Retinal pigment epithelial cell (primary cell): ENCODE measurements at regions not wholly inside any gene's neighbourhood (a gene's known extent, or its start where the extent isn't known, plus 50 kb on each side); places are given as distances from the start of the nearest gene placed in this dataset.
"Not testable (repeated sequence)": the region's sequence is repeated elsewhere in the genome, so short reads cannot be mapped to it uniquely, and the experiment has no call there.

Experiments
- DNase-seq: peaks from one replicate; pipeline ENCODE4 v3.0.0-alpha.2; 2010; ENCODE audit warnings: low read depth
- H3K4me3 ChIP-seq: 2 replicates; pipeline ENCODE4 v1.5.1; 2011; ENCODE audit warnings: mild to moderate bottlenecking, low read length, control low read depth, moderate library complexity
- TF ChIP-seq, protein P1 (sequence below): conservative IDR thresholded peaks from 2 replicates; pipeline ENCODE4 v1.5.1; 2011; ENCODE audit warnings: low read depth, low read length, control low read depth, inconsistent platforms

DNA sequence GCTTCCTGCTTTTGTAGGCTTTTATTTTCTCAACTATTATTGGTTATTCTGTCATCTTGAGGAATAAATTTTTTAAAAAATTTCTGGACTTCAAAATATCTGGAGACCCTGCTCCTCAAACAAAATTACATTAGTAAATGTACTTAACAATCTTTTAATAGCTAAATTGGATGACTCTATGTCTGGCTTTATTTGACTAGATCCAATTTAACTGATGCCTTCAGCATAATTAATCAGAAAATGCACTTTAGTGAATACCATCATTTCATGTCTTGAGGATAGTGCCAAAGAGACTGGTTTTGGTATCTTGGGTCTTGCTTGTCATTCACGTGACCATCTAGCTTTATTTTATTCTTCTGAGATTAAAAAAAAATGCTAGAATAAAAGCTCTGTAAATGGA, 1301.2 kb downstream of the JRKL start:
- TF ChIP-seq, protein P1, sequence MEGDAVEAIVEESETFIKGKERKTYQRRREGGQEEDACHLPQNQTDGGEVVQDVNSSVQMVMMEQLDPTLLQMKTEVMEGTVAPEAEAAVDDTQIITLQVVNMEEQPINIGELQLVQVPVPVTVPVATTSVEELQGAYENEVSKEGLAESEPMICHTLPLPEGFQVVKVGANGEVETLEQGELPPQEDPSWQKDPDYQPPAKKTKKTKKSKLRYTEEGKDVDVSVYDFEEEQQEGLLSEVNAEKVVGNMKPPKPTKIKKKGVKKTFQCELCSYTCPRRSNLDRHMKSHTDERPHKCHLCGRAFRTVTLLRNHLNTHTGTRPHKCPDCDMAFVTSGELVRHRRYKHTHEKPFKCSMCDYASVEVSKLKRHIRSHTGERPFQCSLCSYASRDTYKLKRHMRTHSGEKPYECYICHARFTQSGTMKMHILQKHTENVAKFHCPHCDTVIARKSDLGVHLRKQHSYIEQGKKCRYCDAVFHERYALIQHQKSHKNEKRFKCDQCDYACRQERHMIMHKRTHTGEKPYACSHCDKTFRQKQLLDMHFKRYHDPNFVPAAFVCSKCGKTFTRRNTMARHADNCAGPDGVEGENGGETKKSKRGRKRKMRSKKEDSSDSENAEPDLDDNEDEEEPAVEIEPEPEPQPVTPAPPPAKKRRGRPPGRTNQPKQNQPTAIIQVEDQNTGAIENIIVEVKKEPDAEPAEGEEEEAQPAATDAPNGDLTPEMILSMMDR, result no peak
- no peak overlapping the region for H3K4me3 ChIP-seq
- DNase-seq, result no peak

DNA sequence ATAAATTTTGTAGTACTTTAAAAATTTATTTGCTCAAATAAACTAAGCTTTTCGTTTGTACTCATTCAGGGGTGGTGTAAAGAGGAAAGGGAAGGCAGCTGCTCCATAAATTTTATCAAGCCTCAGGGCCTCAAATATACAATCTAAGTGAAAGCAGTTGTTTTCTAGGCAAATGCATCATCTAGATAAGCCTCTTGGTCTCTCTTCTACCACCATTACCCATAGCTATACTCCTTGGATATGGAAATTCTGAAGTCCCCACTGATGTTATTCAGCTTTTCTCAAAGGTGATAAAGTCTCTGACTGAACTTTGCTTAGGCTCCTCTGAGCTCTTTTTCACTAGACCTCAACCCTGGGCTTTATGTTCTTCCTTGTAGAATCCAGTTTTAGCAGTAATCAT, 1313.1 kb downstream of the JRKL start:
- TF ChIP-seq, protein P1, result no peak
- DNase-seq, result no peak
- no peak overlapping the region for H3K4me3 ChIP-seq

DNA sequence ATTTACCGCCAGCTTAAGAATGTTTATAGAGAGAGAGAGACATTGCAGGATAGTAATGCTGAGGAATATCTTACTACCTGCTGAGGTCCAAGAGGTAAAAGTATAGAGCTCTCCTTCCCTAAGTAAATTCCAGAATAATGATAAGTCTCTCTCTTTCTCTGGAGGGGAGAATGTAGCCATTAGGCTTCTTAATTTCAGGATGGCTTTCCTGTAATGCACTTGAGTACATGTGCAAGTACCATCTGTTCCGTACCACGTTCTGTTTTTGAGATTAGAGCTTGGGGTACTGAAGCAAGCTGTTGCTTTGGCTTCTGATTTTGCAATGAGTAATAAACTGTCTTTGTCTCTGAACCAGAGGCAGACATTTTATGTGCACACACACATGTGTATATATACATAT, 1314.0 kb downstream of the JRKL start:
- no peak for DNase-seq
- H3K4me3 ChIP-seq, result no peak overlapping the region
- TF ChIP-seq, protein P1, result no peak

DNA sequence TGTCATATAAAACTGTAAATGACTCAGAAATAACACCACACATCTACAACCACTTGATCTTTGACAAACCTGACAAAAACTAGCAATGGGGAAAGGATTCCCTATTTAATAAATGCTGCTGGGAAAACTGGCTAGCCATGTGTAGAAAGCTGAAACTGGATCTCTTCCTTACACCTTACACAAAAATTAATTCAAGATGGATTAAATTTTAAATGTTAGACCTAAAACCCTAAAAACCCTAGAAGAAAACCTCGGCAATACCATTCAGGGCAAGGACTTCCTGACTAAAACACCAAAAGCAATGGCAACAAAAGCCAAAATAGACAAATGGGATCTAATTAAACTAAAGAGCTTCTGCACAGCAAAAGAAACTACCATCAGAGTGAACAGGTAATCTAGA, 1315.3 kb upstream of the CNTN5 start:
- not testable (repeated sequence) for DNase-seq, H3K4me3 ChIP-seq

DNA sequence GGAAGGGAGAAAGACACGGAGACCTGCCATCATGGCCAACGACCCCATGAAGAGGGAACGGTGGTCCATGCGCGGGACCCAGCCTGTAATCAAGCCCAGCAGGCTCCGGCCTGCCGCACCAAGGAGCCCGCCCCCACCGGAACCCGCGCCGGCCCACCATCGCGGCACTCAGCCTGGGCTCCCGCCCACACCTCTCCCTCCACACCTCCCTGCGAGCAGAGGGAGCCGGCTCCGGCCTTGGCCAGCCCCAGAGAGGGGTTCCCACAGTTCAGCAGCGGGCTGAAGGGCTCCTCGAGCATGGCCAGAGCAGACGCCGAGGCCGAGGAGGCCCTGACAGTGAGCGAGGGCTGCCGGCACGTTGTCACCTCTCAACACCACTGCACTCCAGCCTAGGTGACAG, 1302.8 kb upstream of the CNTN5 start:
- H3K4me3 ChIP-seq, result no peak overlapping the region
- TF ChIP-seq, protein P1, result no peak
- DNase-seq, result no peak

DNA sequence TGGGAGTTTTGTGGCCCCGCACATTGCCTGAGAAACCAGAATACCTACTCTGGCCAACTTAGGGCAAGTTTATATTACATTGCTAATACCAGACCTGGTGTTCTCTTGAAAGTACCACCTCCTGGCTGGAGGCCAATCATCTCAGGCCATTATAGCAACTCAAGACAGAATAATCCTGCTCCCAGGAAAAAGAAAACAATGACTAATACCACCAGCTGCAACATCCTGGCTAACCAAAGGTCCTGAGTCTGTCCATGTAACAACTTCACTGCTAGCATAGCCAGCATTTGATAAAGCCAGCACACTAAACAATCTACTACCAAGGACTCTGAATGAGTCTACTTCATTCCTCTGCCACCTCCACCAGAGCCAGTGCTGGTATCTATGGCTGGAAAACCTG, 1298.7 kb upstream of the CNTN5 start:
- TF ChIP-seq, protein P1, result no peak
- no peak overlapping the region for H3K4me3 ChIP-seq
- DNase-seq, result peak; percentile 98

DNA sequence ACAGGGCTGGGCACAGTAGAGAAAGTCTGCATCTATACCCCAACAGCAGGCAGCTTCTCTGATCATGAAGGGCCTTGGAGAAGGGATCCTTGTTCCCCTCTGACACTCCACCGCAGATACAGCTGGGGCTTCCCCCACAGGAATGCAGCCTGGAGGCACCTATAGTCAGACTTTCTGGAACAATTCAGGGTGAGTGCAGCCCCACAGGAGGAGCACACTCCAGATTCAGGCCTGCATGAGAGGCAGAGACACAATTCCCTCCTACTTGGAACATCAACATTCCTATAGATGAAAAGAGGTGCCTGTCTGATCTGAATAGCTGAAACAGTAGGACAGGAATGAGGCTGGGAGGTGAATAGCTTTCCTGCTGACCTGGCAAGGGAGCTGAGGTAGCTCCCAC, 1298.0 kb upstream of the CNTN5 start:
- H3K4me3 ChIP-seq, result no peak overlapping the region
- DNase-seq, result no peak
- TF ChIP-seq, protein P1, result no peak

DNA sequence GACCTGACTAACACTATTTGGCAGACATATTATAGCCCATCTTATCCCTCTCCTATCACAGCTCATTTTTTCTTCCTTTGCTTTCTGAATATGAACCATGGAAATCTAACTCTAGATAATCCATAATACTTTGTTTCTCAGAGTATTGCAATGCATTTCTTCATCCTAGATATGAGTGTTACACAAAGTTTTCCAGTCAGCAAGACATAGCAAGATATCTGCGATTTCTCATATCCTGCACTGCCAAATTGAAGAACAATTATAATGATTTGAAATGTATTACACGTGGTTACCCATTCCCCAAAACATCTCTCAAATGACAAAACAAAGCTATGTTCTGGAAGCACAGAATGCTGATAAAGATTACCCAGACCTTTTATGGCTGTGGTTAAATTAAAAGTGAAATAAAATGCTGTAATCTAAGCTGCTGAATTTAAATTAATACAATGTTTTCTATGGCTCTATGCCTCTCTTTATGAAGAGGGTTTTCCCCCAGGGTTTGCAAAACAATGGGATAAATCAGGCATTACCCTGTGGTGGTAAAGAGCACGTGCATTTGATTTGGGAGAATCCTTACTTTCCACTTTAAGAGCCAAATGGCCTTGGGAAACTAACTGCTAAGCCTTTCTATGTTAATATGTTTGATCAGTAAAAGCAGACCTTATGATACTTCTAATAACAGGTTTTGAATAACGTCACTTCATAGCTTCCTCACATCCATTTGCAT, 1291.0 kb upstream of the CNTN5 start:
- no peak for DNase-seq
- no peak overlapping the region for H3K4me3 ChIP-seq
- TF ChIP-seq, protein P1, result no peak
